IMR-90 (cell line): ENCODE measurements at regions not wholly inside any gene's neighbourhood (a gene's known extent, or its start where the extent isn't known, plus 50 kb on each side); places are given as distances from the start of the nearest gene placed in this dataset.

Source experiments
- CTCF ChIP-seq: conservative IDR thresholded peaks from 2 replicates; pipeline ENCODE4 v1.5.1; 2012; ENCODE audit warnings: mild to moderate bottlenecking, low read depth, low read length, improper control_type of control experiment
- RFX5 ChIP-seq: IDR thresholded peaks from 2 replicates; pipeline ENCODE4 v1.8.0; 2012; ENCODE audit warnings: low read depth, mild to moderate bottlenecking, low read length, moderate library complexity

- TF ChIP-seq RFX5 (no peak), CTCF (no peak)
Measured at GRCh38 chr17:55585629-55586028, 74.4 kb upstream of the SMIM36 start.
